Psoas muscle (tissue), 7 donors: ENCODE measurements at regions not wholly inside any gene's neighbourhood (a gene's known extent, or its start where the extent isn't known, plus 50 kb on each side); places are given as distances from the start of the nearest gene placed in this dataset.

Experiments
- ATAC-seq, 4 donors: fragments of 200-7000 bp; cut with Tn5 transposase; one replicate each; pipeline ENCODE4 v1.9.1; 2020; ENCODE audit warnings: moderate library complexity in 3 of 4, mild to moderate bottlenecking in 2 of 4
- DNase-seq, 2 donors: peaks; one replicate each; pipeline ENCODE4 v3.0.0-alpha.2; 2020
- H3K27ac ChIP-seq: fragments of 200-600 bp; one replicate; pipeline ENCODE4 v1.8.0; 2022
- H3K27me3 ChIP-seq, 3 donors: fragments of 200-600 bp in 1 of 3; one replicate each; pipeline versions ENCODE4 v1.6.1 to v1.8.0; 2013 to 2022; ENCODE audit warnings: low read length in 2 of 3, mild to moderate bottlenecking in 2 of 3, moderate library complexity in 1 of 3; ENCODE audit not compliant: insufficient read depth in 3 of 3
- H3K36me3 ChIP-seq, 2 donors: fragments of 200-600 bp in 1 of 2; one replicate each; pipeline versions ENCODE4 v1.6.1 to v1.8.0; 2013 to 2022; ENCODE audit warnings: low read depth in 1 of 2, mild to moderate bottlenecking in 1 of 2, moderate library complexity in 1 of 2; ENCODE audit not compliant: insufficient read depth in 1 of 2
- H3K4me1 ChIP-seq: fragments of 200-600 bp; one replicate; pipeline ENCODE4 v1.8.0; 2022
- H3K4me3 ChIP-seq: fragments of 200-600 bp; one replicate; pipeline ENCODE4 v1.8.0; 2022; ENCODE audit warnings: mild to moderate bottlenecking
- H3K9me3 ChIP-seq: fragments of 200-600 bp; one replicate; pipeline ENCODE4 v1.8.0; 2022
- CTCF ChIP-seq: fragments of 200-600 bp; IDR thresholded peaks from one replicate; pipeline ENCODE4 v1.8.0; 2022; ENCODE audit warnings: antibody characterized with exemption
- WGBS, 3 donors: extraction: QIAGEN DNeasy Blood & Tissue Kit; methylation state at CpG; one replicate each; pipeline versions ENCODE4 v1.1.6 to v1.1.7; 2013; 5-methylcytosine and 5-hydroxymethylcytosine counted together
- intact Hi-C, 2 donors: fragments of 100-400 bp; cut with DNase I; formaldehyde crosslinking; loops; one replicate each; pipeline versions ENCODE4 v1.11.0 to v1.14.2; 2022
- donor health status: healthy with polysubstance abuse.
- donor health status: DM: no; HTN: no; CAD: no; lungs with moderate emphysema.
- donor health status: Bipolar disorder and iron deficiency.
- donor health status: healthy.
- donor health status: DM: yes; HTN: yes; CAD: no.
- donor health status: DM: no; HTN: no; CAD: no.
- donor health status: DM: yes; HTN: yes; CAD: no.

GRCh38 chr2:17070711-17071110 lies 405.1 kb upstream of the CYRIA start:
- H3K4me1 ChIP-seq: no peaks in the 10 kb centered on the region
- H3K27me3 ChIP-seq: no peaks in the 10 kb centered on the region
- H3K9me3 ChIP-seq: no peaks in the 10 kb centered on the region
- no peaks in the 10 kb centered on the region for H3K36me3 ChIP-seq
- intact Hi-C loops: no loop called here
- TF ChIP-seq CTCF: no peak
- no peak for DNase-seq
- ATAC-seq: no peak
- no peak overlapping the region for H3K4me3 ChIP-seq
- H3K27ac ChIP-seq: no peak overlapping the region

GRCh38 chr2:17069564-17069963 lies 403.9 kb upstream of the CYRIA start:
- H3K4me3 ChIP-seq: no peak overlapping the region
- no peaks in the 10 kb centered on the region for H3K36me3 ChIP-seq
- H3K27me3 ChIP-seq: no peaks in the 10 kb centered on the region
- WGBS, 3 donors: 85 to 87% (median 85%) methylated on average over 4 of the region's 4 CpGs
- no peaks in the 10 kb centered on the region for H3K4me1 ChIP-seq
- no peaks in the 10 kb centered on the region for H3K9me3 ChIP-seq
- no peak for ATAC-seq
- H3K27ac ChIP-seq: no peak overlapping the region
- no peak for TF ChIP-seq CTCF
- DNase-seq: no peak
- intact Hi-C loops: no loop called here

- WGBS, 3 donors: 79 to 84% (median 83%) methylated on average over 4 of the region's 4 CpGs
- intact Hi-C loops: no loop called here
- no peak for TF ChIP-seq CTCF
Measured at GRCh38 chr2:17068021-17068420, 402.4 kb upstream of the CYRIA start.

GRCh38 chr2:17065536-17065935 lies 399.9 kb upstream of the CYRIA start:
- intact Hi-C loops: no loop called here
- ATAC-seq (no peak), DNase-seq (no peak)
- H3K27me3 ChIP-seq: no peaks in the 10 kb centered on the region
- no peak overlapping the region for H3K4me3 ChIP-seq
- H3K27ac ChIP-seq: no peak overlapping the region
- no peaks in the 10 kb centered on the region for H3K9me3 ChIP-seq
- no peak for TF ChIP-seq CTCF
- no peaks in the 10 kb centered on the region for H3K36me3 ChIP-seq
- WGBS, 3 donors: 49 to 51% (median 49%) methylated on average over 6 of the region's 6 CpGs
- no peaks in the 10 kb centered on the region for H3K4me1 ChIP-seq

More at GRCh38 chr2:17068021-17068420, 402.4 kb upstream of the CYRIA start:
- Histone ChIP-seq H3K27ac (no peak overlapping the region), H3K4me1 (no peaks in the 10 kb centered on the region), H3K36me3 (no peaks in the 10 kb centered on the region), H3K9me3 (no peaks in the 10 kb centered on the region), H3K4me3 (no peak overlapping the region), H3K27me3 (no peaks in the 10 kb centered on the region)
- ATAC-seq (no peak), DNase-seq (no peak)

GRCh38 chr2:17061028-17061427 lies 395.4 kb upstream of the CYRIA start:
- DNase-seq (no peak), ATAC-seq (no peak)
- no peaks in the 10 kb centered on the region for H3K36me3 ChIP-seq
- no peak overlapping the region for H3K27ac ChIP-seq
- H3K9me3 ChIP-seq: no peaks in the 10 kb centered on the region
- TF ChIP-seq CTCF: no peak
- intact Hi-C loops: no loop called here
- WGBS, 3 donors: 96 to 100% (median 98%) methylated on average over 2 of the region's 2 CpGs
- no peak overlapping the region for H3K4me3 ChIP-seq
- no peaks in the 10 kb centered on the region for H3K4me1 ChIP-seq
- no peaks in the 10 kb centered on the region for H3K27me3 ChIP-seq
